Hepatocyte (in vitro differentiated cells): ENCODE measurements at regions not wholly inside any gene's neighbourhood (a gene's known extent, or its start where the extent isn't known, plus 50 kb on each side); places are given as distances from the start of the nearest gene placed in this dataset.

Source experiments
- CTCF ChIP-seq: fragments of 200-600 bp; sonication (generic); IDR thresholded peaks from 2 replicates; pipeline ENCODE4 v1.5.1; 2016; ENCODE audit warnings: antibody characterized with exemption, mild to moderate bottlenecking; ENCODE audit not compliant: poor library complexity
- EZH2 ChIP-seq: fragments of 200-600 bp; sonication (generic); IDR thresholded peaks from 2 replicates; pipeline ENCODE4 v1.6.1; 2016; ENCODE audit warnings: antibody characterized with exemption, mild to moderate bottlenecking, borderline replicate concordance
- EZH2phosphoT487 ChIP-seq: fragments of 200-600 bp; sonication (generic); IDR thresholded peaks from one replicate; pipeline ENCODE4 v1.6.1; 2018; ENCODE audit warnings: antibody characterized with exemption, mild to moderate bottlenecking, low read depth, moderate library complexity; ENCODE audit not compliant: unreplicated experiment, severe bottlenecking

GRCh38 chr5:121707178-121707577, 144.5 kb upstream of the FTMT start:
- TF ChIP-seq CTCF (no peak), EZH2 (no peak), EZH2phosphoT487 (no peak)
